Panc1 (cell line): ENCODE measurements at regions not wholly inside any gene's neighbourhood (a gene's known extent, or its start where the extent isn't known, plus 50 kb on each side); places are given as distances from the start of the nearest gene placed in this dataset.

ENCODE experiments used
- CTCF ChIP-seq: fragments of 450-650 bp; IDR thresholded peaks from 2 replicates; pipeline ENCODE4 v1.5.1; 2017; ENCODE audit warnings: mild to moderate bottlenecking
- POLR2AphosphoS5 ChIP-seq: IDR thresholded peaks from 2 replicates; pipeline ENCODE4 v1.6.1; 2012; ENCODE audit warnings: mild to moderate bottlenecking, low read depth, low read length, moderate library complexity
- REST ChIP-seq, 2 experiments: IDR thresholded peaks; 2 replicates each; pipeline ENCODE4 v1.6.1; 2011 to 2012; ENCODE audit warnings: low read depth in 2 of 2, control low read depth in 1 of 2, low read length in 1 of 2, mild to moderate bottlenecking in 1 of 2, moderate library complexity in 1 of 2; ENCODE audit not compliant: insufficient read depth in 1 of 2
- SIN3A ChIP-seq: IDR thresholded peaks from 2 replicates; pipeline ENCODE4 v1.6.1; 2012; ENCODE audit warnings: low read depth, mild to moderate bottlenecking, low read length, moderate library complexity, borderline replicate concordance; ENCODE audit not compliant: insufficient read depth
- TCF7L2 ChIP-seq: IDR thresholded peaks from 2 replicates; pipeline ENCODE4 v1.6.1; 2011; ENCODE audit warnings: mild to moderate bottlenecking, low read depth, low read length, inconsistent platforms

- TF ChIP-seq CTCF (no peak), TCF7L2 (no peak), REST (IDR thresholded peaks at IDR 0.05; ENCODE audit: insufficient read depth in 1 of 2, low read depth in 2 of 2, low read length in 1 of 2) (no peak), SIN3A (no peak), POLR2AphosphoS5 (no peak)
Measured at GRCh38 chr7:1367501-1368183, 91.6 kb downstream of the MICALL2 start.
